PC-9 (cell line): ENCODE measurements at regions not wholly inside any gene's neighbourhood (a gene's known extent, or its start where the extent isn't known, plus 50 kb on each side); places are given as distances from the start of the nearest gene placed in this dataset.

Source experiments
- BruUV-seq: library from RNA; stranded (reverse); fragments of 400-500 nt; replicated peaks from 2 replicates; lab custom pipeline; 2021; lab: Mats Ljungman, UMichigan
- CTCF ChIA-PET: fragments of 300-600 bp; sonication (Branson Sonifier 250); formaldehyde crosslinking; loops from one replicate; lab custom pipeline; 2022; ENCODE audit warnings: antibody characterized with exemption; lab: Charles Lee
- POLR2A ChIA-PET: fragments of 300-600 bp; sonication (Branson Sonifier 250); formaldehyde crosslinking; loops from one replicate; lab custom pipeline; 2022; ENCODE audit warnings: antibody characterized with exemption; ENCODE audit not compliant: unreplicated experiment; lab: Charles Lee
- DNase-seq, 2 experiments: peaks; one replicate each; pipeline versions ENCODE4 v3.0.0 to v3.0.0-alpha.2; 2015 to 2022; ENCODE audit warnings: mixed read lengths in 1 of 2
- H2AFZ ChIP-seq: fragments of 200-600 bp; sonication (generic); 2 replicates; pipeline ENCODE4 v1.8.1; 2017; ENCODE audit warnings: antibody characterized with exemption
- H3F3A ChIP-seq: fragments of 200-600 bp; sonication (generic); 2 replicates; pipeline ENCODE4 v1.8.1; 2017; ENCODE audit warnings: antibody characterized with exemption, mild to moderate bottlenecking, low read depth; ENCODE audit not compliant: insufficient read depth
- H3K27ac ChIP-seq: fragments of 200-600 bp; sonication (generic); 2 replicates; pipeline ENCODE4 v1.6.1; 2016; ENCODE audit warnings: mixed run types
- H3K27me3 ChIP-seq: fragments of 200-600 bp; sonication (generic); 2 replicates; pipeline ENCODE4 v1.6.1; 2016; ENCODE audit warnings: low read depth, mixed run types; ENCODE audit not compliant: insufficient read depth
- H3K36me3 ChIP-seq: fragments of 200-600 bp; sonication (generic); 2 replicates; pipeline ENCODE4 v1.6.1; 2016; ENCODE audit warnings: low read depth, mixed run types
- H3K4me1 ChIP-seq: fragments of 200-600 bp; sonication (generic); replicated peaks from 2 replicates; pipeline ENCODE4 v1.6.1; 2016; ENCODE audit warnings: mixed run types; ENCODE audit not compliant: insufficient read depth
- H3K4me2 ChIP-seq: fragments of 200-600 bp; sonication (generic); 2 replicates; pipeline ENCODE4 v1.6.1; 2017; ENCODE audit warnings: mixed run types
- H3K4me3 ChIP-seq: fragments of 200-600 bp; sonication (generic); 2 replicates; pipeline ENCODE4 v1.6.1; 2016; ENCODE audit warnings: mixed run types
- H3K79me2 ChIP-seq: fragments of 200-600 bp; sonication (generic); 2 replicates; pipeline ENCODE4 v1.6.1; 2017; ENCODE audit warnings: low read depth, mixed run types
- H3K9me2 ChIP-seq: fragments of 200-600 bp; sonication (generic); 2 replicates; pipeline ENCODE4 v1.8.1; 2017; ENCODE audit warnings: mild to moderate bottlenecking; ENCODE audit not compliant: insufficient read depth
- H3K9me3 ChIP-seq: fragments of 200-600 bp; sonication (generic); 2 replicates; pipeline ENCODE4 v1.8.1; 2016; ENCODE audit warnings: low read depth; ENCODE audit not compliant: insufficient read depth
- H4K20me1 ChIP-seq: fragments of 200-600 bp; sonication (generic); 2 replicates; pipeline ENCODE4 v1.8.1; 2017; ENCODE audit not compliant: insufficient read depth
- CTCF ChIP-seq: fragments of 200-600 bp; sonication (generic); conservative IDR thresholded peaks from 2 replicates; pipeline ENCODE4 v1.6.1; 2017; ENCODE audit warnings: mixed run types, antibody characterized with exemption, mild to moderate bottlenecking, moderate library complexity
- EZH2 ChIP-seq: fragments of 200-600 bp; sonication (generic); IDR thresholded peaks from 2 replicates; pipeline ENCODE4 v1.8.0; 2017; ENCODE audit warnings: antibody characterized with exemption, low read depth
- intact Hi-C: fragments of 100-400 bp; cut with micrococcal nuclease; formaldehyde crosslinking; loops from one replicate; pipeline ENCODE4 v1.10.0; 2022; ENCODE audit not compliant: unreplicated experiment

GRCh38 chr3:103499132-103499900, 1064.5 kb downstream of the ZPLD1 start:
- Histone ChIP-seq H3K79me2 (no peaks in the 10 kb centered on the region), H2AFZ (no peak overlapping the region), H3K9me3 (no peaks in the 10 kb centered on the region), H3K27me3 (no peaks in the 10 kb centered on the region), H3F3A (no peaks in the 10 kb centered on the region), H3K4me3 (no peak overlapping the region), H3K36me3 (no peaks in the 10 kb centered on the region), H3K4me2 (no peak overlapping the region), H3K9me2 (no peaks in the 10 kb centered on the region), H3K27ac (no peak overlapping the region), H3K4me1 (no peaks in the 10 kb centered on the region), H4K20me1 (no peaks in the 10 kb centered on the region)
- TF ChIP-seq CTCF: no peak
- TF ChIP-seq EZH2: no peak
- no TSS peak for BruUV-seq
- DNase-seq: no peak
- POLR2A ChIA-PET: no interaction called here
- intact Hi-C loops: no loop called here
- CTCF ChIA-PET: no interaction called here

GRCh38 chr3:103499967-103500366, 1065.2 kb downstream of the ZPLD1 start:
- no peak overlapping the region for H3K4me3 ChIP-seq
- H3K9me3 ChIP-seq: no peaks in the 10 kb centered on the region
- ChIA-PET CTCF (no interaction called here), POLR2A (no interaction called here)
- H3K9me2 ChIP-seq: no peaks in the 10 kb centered on the region
- H3K79me2 ChIP-seq: no peaks in the 10 kb centered on the region
- no peaks in the 10 kb centered on the region for H3F3A ChIP-seq
- H3K27me3 ChIP-seq: no peaks in the 10 kb centered on the region
- H3K4me1 ChIP-seq: no peaks in the 10 kb centered on the region
- no TSS peak for BruUV-seq
- H3K4me2 ChIP-seq: no peak overlapping the region
- H3K36me3 ChIP-seq: no peaks in the 10 kb centered on the region
- TF ChIP-seq CTCF: no peak
- H3K27ac ChIP-seq: no peak overlapping the region
- intact Hi-C loops: no loop called here
- no peak overlapping the region for H2AFZ ChIP-seq
- DNase-seq: no peak
- no peaks in the 10 kb centered on the region for H4K20me1 ChIP-seq

- Histone ChIP-seq H3K27ac (no peak overlapping the region), H3K27me3 (no peaks in the 10 kb centered on the region), H3K9me3 (no peaks in the 10 kb centered on the region), H3K4me3 (no peak overlapping the region), H3K4me2 (no peak overlapping the region), H3F3A (no peaks in the 10 kb centered on the region), H2AFZ (no peak overlapping the region), H3K4me1 (no peaks in the 10 kb centered on the region), H4K20me1 (no peaks in the 10 kb centered on the region), H3K79me2 (no peaks in the 10 kb centered on the region), H3K9me2 (no peaks in the 10 kb centered on the region), H3K36me3 (no peaks in the 10 kb centered on the region)
- BruUV-seq: no TSS peak
- no peak for DNase-seq
- no peak for TF ChIP-seq EZH2
- no peak for TF ChIP-seq CTCF
- ChIA-PET CTCF (no interaction called here), POLR2A (no interaction called here)
- intact Hi-C loops: no loop called here
These were observed 1075.9 kb downstream of the ZPLD1 start for GRCh38 chr3:103510760-103511159.
